Astrocyte of the hippocampus (primary cell): ENCODE measurements at regions not wholly inside any gene's neighbourhood (a gene's known extent, or its start where the extent isn't known, plus 50 kb on each side); places are given as distances from the start of the nearest gene placed in this dataset.

Experiments used
- DNase-seq: peaks from one replicate; pipeline ENCODE4 v3.0.0; 2011; ENCODE audit warnings: low read depth, low spot score

- no peak for DNase-seq
Observed at GRCh38 chr14:97349463-97349862, 552.3 kb downstream of the VRK1 start.

- no peak for DNase-seq
Observed at GRCh38 chr14:97349946-97350345, 552.8 kb downstream of the VRK1 start.

GRCh38 chr14:97350415-97350814 lies 553.2 kb downstream of the VRK1 start:
- DNase-seq: no peak

GRCh38 chr14:97350894-97351731 lies 553.9 kb downstream of the VRK1 start:
- DNase-seq: no peak

GRCh38 chr14:97353102-97353501 lies 555.9 kb downstream of the VRK1 start:
- DNase-seq: no peak

GRCh38 chr14:97354119-97354722 lies 557.0 kb downstream of the VRK1 start:
- DNase-seq: no peak

- DNase-seq: no peak
Observed at GRCh38 chr14:97359341-97359740, 562.2 kb downstream of the VRK1 start.

GRCh38 chr14:97361181-97361580 lies 564.0 kb downstream of the VRK1 start:
- DNase-seq: no peak

GRCh38 chr14:97361958-97362357 lies 564.8 kb downstream of the VRK1 start:
- DNase-seq: no peak

- no peak for DNase-seq
Observed at GRCh38 chr14:97366400-97366799, 569.2 kb downstream of the VRK1 start.

GRCh38 chr14:97367278-97367677 lies 570.1 kb downstream of the VRK1 start:
- DNase-seq: no peak

GRCh38 chr14:97368049-97368448 lies 570.9 kb downstream of the VRK1 start:
- DNase-seq: no peak

GRCh38 chr14:97368900-97369564 lies 571.9 kb downstream of the VRK1 start:
- no peak for DNase-seq

GRCh38 chr14:97369901-97370300 lies 572.7 kb downstream of the VRK1 start:
- no peak for DNase-seq

- no peak for DNase-seq
Observed at GRCh38 chr14:97376310-97376709, 579.1 kb downstream of the VRK1 start.

- no peak for DNase-seq
Observed at GRCh38 chr14:97377550-97377949, 580.4 kb downstream of the VRK1 start.

- DNase-seq: no peak
Observed at GRCh38 chr14:97379091-97379531, 581.9 kb downstream of the VRK1 start.

GRCh38 chr14:97380539-97380941 lies 583.4 kb downstream of the VRK1 start:
- DNase-seq: no peak

GRCh38 chr14:97381309-97381708 lies 584.1 kb downstream of the VRK1 start:
- no peak for DNase-seq

- DNase-seq: no peak
Observed at GRCh38 chr14:97382616-97383226, 585.5 kb downstream of the VRK1 start.

GRCh38 chr14:97385727-97386126 lies 588.5 kb downstream of the VRK1 start:
- DNase-seq: no peak

GRCh38 chr14:97387252-97387874 lies 590.2 kb downstream of the VRK1 start:
- no peak for DNase-seq
